T-helper 2 cell (primary cell): ENCODE measurements at regions not wholly inside any gene's neighbourhood (a gene's known extent, or its start where the extent isn't known, plus 50 kb on each side); places are given as distances from the start of the nearest gene placed in this dataset.

Experiments
- DNase-seq, 5 experiments: peaks; one replicate each; pipeline versions ENCODE4 v3.0.0 to v3.0.0-alpha.2; 2012 to 2022

- DNase-seq: no peak
These were observed 255.2 kb upstream of the TNC start for GRCh38 chr9:115373000-115373709.

- no peak for DNase-seq
These were observed 255.7 kb upstream of the TNC start for GRCh38 chr9:115373710-115374045.

- no peak for DNase-seq
These were observed 256.8 kb upstream of the TNC start for GRCh38 chr9:115374724-115375268.

GRCh38 chr9:115378241-115378640 lies 260.3 kb upstream of the TNC start:
- no peak for DNase-seq

- no peak for DNase-seq
These were observed 260.8 kb upstream of the TNC start for GRCh38 chr9:115378758-115379157.

- no peak for DNase-seq
These were observed 261.8 kb upstream of the TNC start for GRCh38 chr9:115379719-115380118.

GRCh38 chr9:115382865-115383264 lies 264.9 kb upstream of the TNC start:
- DNase-seq: no peak

GRCh38 chr9:115385383-115386122 lies 267.6 kb upstream of the TNC start:
- DNase-seq: no peak

GRCh38 chr9:115386963-115387770 lies 269.2 kb upstream of the TNC start:
- DNase-seq: no peak

- DNase-seq: no peak
These were observed 273.3 kb upstream of the TNC start for GRCh38 chr9:115391168-115391825.

GRCh38 chr9:115393976-115394775 lies 276.2 kb upstream of the TNC start:
- DNase-seq: no peak

- DNase-seq: no peak
These were observed 277.6 kb upstream of the TNC start for GRCh38 chr9:115395511-115396021.

- no peak for DNase-seq
These were observed 278.1 kb upstream of the TNC start for GRCh38 chr9:115396071-115396529.

- no peak for DNase-seq
These were observed 279.8 kb upstream of the TNC start for GRCh38 chr9:115397591-115398312.

GRCh38 chr9:115398313-115398650 lies 280.3 kb upstream of the TNC start:
- DNase-seq: no peak

GRCh38 chr9:115398996-115399395 lies 281.0 kb upstream of the TNC start:
- DNase-seq: no peak

- no peak for DNase-seq
These were observed 282.8 kb upstream of the TNC start for GRCh38 chr9:115400796-115401195.

- no peak for DNase-seq
These were observed 283.9 kb upstream of the TNC start for GRCh38 chr9:115401756-115402327.

- no peak for DNase-seq
These were observed 285.8 kb upstream of the TNC start for GRCh38 chr9:115403753-115404152.

- DNase-seq: no peak
These were observed 286.4 kb upstream of the TNC start for GRCh38 chr9:115404311-115404710.

- no peak for DNase-seq
These were observed 293.6 kb upstream of the TNC start for GRCh38 chr9:115411516-115411915.
